Transverse colon (tissue), 4 donors: ENCODE measurements at regions not wholly inside any gene's neighbourhood (a gene's known extent, or its start where the extent isn't known, plus 50 kb on each side); places are given as distances from the start of the nearest gene placed in this dataset.

ENCODE experiments used
- CTCF ChIP-seq, 5 experiments: fragments of 200-600 bp in 3 of 5; fragments of 450-650 bp in 2 of 5; sonication (generic) in 3 of 5; IDR thresholded peaks; 1 replicate in 2 of 5; 2 replicates in 3 of 5; pipeline ENCODE4 v1.5.1; 2016 to 2017; ENCODE audit warnings: antibody characterized with exemption in 5 of 5, inconsistent platforms in 3 of 5, mild to moderate bottlenecking in 2 of 5, moderate library complexity in 1 of 5
- EP300 ChIP-seq: sonication (generic); formaldehyde crosslinking; IDR thresholded peaks from one replicate; pipeline ENCODE4 v1.6.1; 2017; ENCODE audit warnings: antibody characterized with exemption, low read depth
- POLR2A ChIP-seq: fragments of 450-650 bp; IDR thresholded peaks from one replicate; pipeline ENCODE4 v1.6.1; 2016; ENCODE audit warnings: antibody characterized with exemption, mild to moderate bottlenecking, moderate library complexity
- POLR2AphosphoS5 ChIP-seq, 3 donors: sonication (generic); formaldehyde crosslinking; IDR thresholded peaks; one replicate each; pipeline ENCODE4 v1.6.1; 2016; ENCODE audit warnings: antibody characterized with exemption in 3 of 3

- TF ChIP-seq CTCF (IDR thresholded peaks at IDR 0.05) (peak in 1 of 5 experiments; percentile 5), POLR2AphosphoS5 (IDR thresholded peaks at IDR 0.05) (peak in 2 of 3 donors; percentile 10 to 54), EP300 (no peak), POLR2A (no peak)
Measured at GRCh38 chr5:56481428-56482357, 248.6 kb upstream of the ANKRD55 start.
